A549 (cell line): ENCODE measurements at regions not wholly inside any gene's neighbourhood (a gene's known extent, or its start where the extent isn't known, plus 50 kb on each side); places are given as distances from the start of the nearest gene placed in this dataset.

Experiments used
- CHD2 ChIP-seq: fragments of 150-350 bp; IDR thresholded peaks from 2 replicates; pipeline ENCODE4 v1.6.1; 2014; ENCODE audit warnings: low read length; ENCODE audit not compliant: partially characterized antibody
- TF ChIP-seq, protein P1 (sequence below): fragments of >200 bp; sonication (Bioruptor Twin); formaldehyde crosslinking; IDR thresholded peaks from 3 replicates; pipeline ENCODE4 v1.5.1; 2016

DNA sequence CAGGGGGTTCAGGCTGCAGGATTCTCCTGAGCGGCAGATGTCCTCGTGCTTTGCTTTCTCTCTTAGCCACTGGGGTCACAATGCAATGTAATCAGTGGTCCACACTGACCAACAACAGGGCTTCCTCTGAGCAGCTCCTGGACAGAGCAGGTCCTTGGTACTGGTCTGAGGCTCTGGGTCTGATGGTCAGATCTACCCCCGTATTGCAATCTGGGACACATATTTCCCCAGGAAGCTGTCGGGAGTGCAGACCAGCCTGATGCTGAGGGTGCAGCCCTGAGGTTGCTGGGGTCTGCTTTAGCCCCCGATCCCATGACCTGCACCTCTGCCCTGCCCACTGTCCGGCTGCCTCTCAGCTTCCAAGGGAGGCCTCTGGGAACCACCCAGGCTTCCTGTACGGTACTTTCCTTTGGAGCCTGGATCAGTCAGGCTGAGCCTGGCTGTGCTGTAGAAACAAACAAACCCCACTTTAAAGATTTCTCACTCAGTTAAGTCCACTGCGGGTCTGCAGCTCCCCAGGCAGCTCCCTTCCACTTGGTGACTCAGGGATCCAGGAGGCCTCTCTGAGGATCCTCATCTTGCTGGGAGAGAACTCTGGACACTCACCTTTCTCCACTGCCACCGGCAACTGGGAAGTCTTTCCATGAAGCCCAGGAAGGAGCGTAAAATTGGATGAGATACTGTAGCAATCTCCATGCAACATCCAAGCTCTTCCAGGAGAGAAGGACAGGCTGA lies 1046.6 kb downstream of the TBC1D22A start:
- TF ChIP-seq, protein P1, sequence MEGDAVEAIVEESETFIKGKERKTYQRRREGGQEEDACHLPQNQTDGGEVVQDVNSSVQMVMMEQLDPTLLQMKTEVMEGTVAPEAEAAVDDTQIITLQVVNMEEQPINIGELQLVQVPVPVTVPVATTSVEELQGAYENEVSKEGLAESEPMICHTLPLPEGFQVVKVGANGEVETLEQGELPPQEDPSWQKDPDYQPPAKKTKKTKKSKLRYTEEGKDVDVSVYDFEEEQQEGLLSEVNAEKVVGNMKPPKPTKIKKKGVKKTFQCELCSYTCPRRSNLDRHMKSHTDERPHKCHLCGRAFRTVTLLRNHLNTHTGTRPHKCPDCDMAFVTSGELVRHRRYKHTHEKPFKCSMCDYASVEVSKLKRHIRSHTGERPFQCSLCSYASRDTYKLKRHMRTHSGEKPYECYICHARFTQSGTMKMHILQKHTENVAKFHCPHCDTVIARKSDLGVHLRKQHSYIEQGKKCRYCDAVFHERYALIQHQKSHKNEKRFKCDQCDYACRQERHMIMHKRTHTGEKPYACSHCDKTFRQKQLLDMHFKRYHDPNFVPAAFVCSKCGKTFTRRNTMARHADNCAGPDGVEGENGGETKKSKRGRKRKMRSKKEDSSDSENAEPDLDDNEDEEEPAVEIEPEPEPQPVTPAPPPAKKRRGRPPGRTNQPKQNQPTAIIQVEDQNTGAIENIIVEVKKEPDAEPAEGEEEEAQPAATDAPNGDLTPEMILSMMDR = no peak
- no peak for TF ChIP-seq CHD2
